Astrocyte (in vitro differentiated cells and primary cell): ENCODE measurements at regions not wholly inside any gene's neighbourhood (a gene's known extent, or its start where the extent isn't known, plus 50 kb on each side); places are given as distances from the start of the nearest gene placed in this dataset.

Experiments
- EZH2 ChIP-seq: IDR thresholded peaks from 2 replicates; pipeline ENCODE4 v1.6.1; 2012; ENCODE audit warnings: mild to moderate bottlenecking, low read length, inconsistent platforms; ENCODE audit not compliant: insufficient read depth
- TF ChIP-seq, protein P1 (sequence below): IDR thresholded peaks from 2 replicates; pipeline ENCODE4 v1.5.1; 2011; ENCODE audit warnings: low read depth, mild to moderate bottlenecking, inconsistent platforms, low read length, moderate library complexity; ENCODE audit not compliant: insufficient read depth

- no peak for TF ChIP-seq EZH2
- TF ChIP-seq, protein P1, sequence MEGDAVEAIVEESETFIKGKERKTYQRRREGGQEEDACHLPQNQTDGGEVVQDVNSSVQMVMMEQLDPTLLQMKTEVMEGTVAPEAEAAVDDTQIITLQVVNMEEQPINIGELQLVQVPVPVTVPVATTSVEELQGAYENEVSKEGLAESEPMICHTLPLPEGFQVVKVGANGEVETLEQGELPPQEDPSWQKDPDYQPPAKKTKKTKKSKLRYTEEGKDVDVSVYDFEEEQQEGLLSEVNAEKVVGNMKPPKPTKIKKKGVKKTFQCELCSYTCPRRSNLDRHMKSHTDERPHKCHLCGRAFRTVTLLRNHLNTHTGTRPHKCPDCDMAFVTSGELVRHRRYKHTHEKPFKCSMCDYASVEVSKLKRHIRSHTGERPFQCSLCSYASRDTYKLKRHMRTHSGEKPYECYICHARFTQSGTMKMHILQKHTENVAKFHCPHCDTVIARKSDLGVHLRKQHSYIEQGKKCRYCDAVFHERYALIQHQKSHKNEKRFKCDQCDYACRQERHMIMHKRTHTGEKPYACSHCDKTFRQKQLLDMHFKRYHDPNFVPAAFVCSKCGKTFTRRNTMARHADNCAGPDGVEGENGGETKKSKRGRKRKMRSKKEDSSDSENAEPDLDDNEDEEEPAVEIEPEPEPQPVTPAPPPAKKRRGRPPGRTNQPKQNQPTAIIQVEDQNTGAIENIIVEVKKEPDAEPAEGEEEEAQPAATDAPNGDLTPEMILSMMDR: no peak
These were observed 468.0 kb upstream of the RBFOX1 start for GRCh38 chr16:6864671-6865070.
